Lower leg skin (tissue), 3 donors: ENCODE measurements at regions not wholly inside any gene's neighbourhood (a gene's known extent, or its start where the extent isn't known, plus 50 kb on each side); places are given as distances from the start of the nearest gene placed in this dataset.

Experiments
- POLR2A ChIP-seq, 2 donors: fragments of 450-650 bp; IDR thresholded peaks; one replicate each; pipeline ENCODE4 v1.6.1; 2016 to 2017; ENCODE audit warnings: antibody characterized with exemption in 2 of 2, mild to moderate bottlenecking in 1 of 2, moderate library complexity in 1 of 2
- TF ChIP-seq, protein P1 (sequence below), 3 donors: fragments of 450-650 bp; IDR thresholded peaks; one replicate each; pipeline ENCODE4 v1.5.1; 2016; ENCODE audit warnings: antibody characterized with exemption in 3 of 3, mild to moderate bottlenecking in 3 of 3, moderate library complexity in 2 of 3

DNA sequence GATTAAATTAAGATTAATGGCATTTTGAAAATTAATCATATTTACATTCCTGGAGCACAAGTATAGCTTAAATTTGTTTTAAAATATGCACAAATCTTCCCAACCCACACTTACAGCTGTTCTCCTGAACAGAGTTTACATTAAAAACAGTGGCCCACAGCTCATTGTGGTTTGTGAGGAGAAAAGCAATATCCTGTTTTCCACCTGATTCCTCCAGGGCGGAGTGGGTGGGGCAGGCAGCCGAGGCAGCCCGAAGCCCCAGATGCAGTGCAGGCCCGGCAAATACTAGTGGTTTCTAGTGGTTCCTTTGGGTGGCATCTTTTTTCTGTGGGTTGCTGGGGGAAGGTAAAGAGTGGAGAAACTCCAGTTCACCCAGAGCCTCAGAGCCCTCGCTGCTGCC lies 280.8 kb downstream of the ARHGAP12 start:
- TF ChIP-seq, protein P1, sequence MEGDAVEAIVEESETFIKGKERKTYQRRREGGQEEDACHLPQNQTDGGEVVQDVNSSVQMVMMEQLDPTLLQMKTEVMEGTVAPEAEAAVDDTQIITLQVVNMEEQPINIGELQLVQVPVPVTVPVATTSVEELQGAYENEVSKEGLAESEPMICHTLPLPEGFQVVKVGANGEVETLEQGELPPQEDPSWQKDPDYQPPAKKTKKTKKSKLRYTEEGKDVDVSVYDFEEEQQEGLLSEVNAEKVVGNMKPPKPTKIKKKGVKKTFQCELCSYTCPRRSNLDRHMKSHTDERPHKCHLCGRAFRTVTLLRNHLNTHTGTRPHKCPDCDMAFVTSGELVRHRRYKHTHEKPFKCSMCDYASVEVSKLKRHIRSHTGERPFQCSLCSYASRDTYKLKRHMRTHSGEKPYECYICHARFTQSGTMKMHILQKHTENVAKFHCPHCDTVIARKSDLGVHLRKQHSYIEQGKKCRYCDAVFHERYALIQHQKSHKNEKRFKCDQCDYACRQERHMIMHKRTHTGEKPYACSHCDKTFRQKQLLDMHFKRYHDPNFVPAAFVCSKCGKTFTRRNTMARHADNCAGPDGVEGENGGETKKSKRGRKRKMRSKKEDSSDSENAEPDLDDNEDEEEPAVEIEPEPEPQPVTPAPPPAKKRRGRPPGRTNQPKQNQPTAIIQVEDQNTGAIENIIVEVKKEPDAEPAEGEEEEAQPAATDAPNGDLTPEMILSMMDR (IDR thresholded peaks at IDR 0.05): no peak
- TF ChIP-seq POLR2A (IDR thresholded peaks at IDR 0.05): no peak
